Fibroblast of the aortic adventitia (primary cell): ENCODE measurements at regions not wholly inside any gene's neighbourhood (a gene's known extent, or its start where the extent isn't known, plus 50 kb on each side); places are given as distances from the start of the nearest gene placed in this dataset.
"Not testable (repeated sequence)": the region's sequence is repeated elsewhere in the genome, so short reads cannot be mapped to it uniquely, and the experiment has no call there.

ENCODE experiments used
- DNase-seq: peaks from one replicate; pipeline ENCODE4 v3.0.0-alpha.2; 2010; ENCODE audit warnings: low read depth
- H3K4me3 ChIP-seq: 2 replicates; pipeline ENCODE4 v1.5.1; 2011; ENCODE audit warnings: low read depth, mild to moderate bottlenecking, control low read depth, low read length, moderate library complexity
- TF ChIP-seq, protein P1 (sequence below): IDR thresholded peaks from 2 replicates; pipeline ENCODE4 v1.5.1; 2011; ENCODE audit warnings: mild to moderate bottlenecking, low read length, control low read depth, inconsistent platforms; ENCODE audit not compliant: insufficient read depth

DNA sequence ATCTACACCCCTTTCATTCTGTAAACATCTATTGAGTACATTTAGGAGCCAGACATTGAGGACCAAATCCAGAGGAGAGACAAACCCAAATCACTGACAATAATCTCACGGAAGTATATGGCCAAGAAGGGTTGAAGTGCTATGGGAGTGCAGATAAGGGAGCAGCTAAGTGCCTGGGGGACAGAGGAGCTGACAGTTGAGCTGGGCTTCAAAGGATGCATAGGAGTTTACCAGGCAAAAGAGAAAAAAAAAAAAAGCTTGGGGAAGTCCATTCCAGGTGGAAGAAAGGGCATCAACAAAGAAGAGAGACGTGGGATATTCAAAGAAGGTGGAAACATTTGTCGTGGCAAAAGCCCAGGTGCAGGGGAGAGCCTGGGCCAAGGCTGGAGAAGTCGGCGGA is 60.5 kb upstream of the NANOS1 start:
- H3K4me3 ChIP-seq, result no peak overlapping the region
- TF ChIP-seq, protein P1, sequence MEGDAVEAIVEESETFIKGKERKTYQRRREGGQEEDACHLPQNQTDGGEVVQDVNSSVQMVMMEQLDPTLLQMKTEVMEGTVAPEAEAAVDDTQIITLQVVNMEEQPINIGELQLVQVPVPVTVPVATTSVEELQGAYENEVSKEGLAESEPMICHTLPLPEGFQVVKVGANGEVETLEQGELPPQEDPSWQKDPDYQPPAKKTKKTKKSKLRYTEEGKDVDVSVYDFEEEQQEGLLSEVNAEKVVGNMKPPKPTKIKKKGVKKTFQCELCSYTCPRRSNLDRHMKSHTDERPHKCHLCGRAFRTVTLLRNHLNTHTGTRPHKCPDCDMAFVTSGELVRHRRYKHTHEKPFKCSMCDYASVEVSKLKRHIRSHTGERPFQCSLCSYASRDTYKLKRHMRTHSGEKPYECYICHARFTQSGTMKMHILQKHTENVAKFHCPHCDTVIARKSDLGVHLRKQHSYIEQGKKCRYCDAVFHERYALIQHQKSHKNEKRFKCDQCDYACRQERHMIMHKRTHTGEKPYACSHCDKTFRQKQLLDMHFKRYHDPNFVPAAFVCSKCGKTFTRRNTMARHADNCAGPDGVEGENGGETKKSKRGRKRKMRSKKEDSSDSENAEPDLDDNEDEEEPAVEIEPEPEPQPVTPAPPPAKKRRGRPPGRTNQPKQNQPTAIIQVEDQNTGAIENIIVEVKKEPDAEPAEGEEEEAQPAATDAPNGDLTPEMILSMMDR, result no peak
- no peak for DNase-seq

DNA sequence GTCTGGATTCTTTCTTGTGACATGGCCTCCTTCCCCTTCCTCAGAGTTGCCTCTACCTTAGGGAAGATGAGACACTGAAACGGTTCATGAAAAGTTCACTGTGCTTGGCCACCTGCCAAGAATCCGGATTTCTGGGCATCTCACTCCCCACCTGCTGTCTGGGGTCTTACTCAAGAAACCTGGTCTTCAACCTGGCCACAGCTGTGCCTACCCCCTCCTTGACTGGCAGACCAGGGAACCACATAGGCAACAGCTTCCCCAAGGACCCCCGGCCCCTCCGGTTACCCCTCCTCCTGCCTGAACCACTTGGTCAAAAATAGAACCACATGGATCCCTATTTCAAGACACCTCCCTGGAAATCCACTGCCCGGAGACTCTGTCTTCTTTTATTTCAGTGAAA is 58.7 kb upstream of the NANOS1 start:
- DNase-seq, result no peak
- H3K4me3 ChIP-seq, result no peak overlapping the region

DNA sequence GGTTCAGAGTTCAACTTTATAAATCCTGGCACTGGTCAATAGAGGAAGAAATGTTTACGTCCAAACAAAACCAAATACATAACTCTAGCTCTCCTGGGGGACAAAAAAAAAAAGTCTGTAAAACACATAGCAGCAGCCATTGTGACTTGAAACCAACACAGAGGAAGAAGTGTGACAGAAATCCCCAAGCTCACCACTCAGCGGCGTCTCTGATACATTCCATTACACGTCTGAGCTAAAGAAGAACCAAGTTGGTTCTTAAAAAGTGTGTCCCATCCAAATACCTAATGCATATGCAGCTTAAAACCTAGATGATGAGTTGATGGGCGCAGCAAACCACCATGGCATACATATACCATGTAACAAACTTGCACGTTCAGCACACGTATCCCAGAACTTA is 58.3 kb upstream of the NANOS1 start:
- H3K4me3 ChIP-seq, result no peak overlapping the region
- DNase-seq, result no peak
- TF ChIP-seq, protein P1, result peak; percentile 6

More for the DNA sequence above, 58.7 kb upstream of the NANOS1 start:
- TF ChIP-seq, protein P1, result no peak

DNA sequence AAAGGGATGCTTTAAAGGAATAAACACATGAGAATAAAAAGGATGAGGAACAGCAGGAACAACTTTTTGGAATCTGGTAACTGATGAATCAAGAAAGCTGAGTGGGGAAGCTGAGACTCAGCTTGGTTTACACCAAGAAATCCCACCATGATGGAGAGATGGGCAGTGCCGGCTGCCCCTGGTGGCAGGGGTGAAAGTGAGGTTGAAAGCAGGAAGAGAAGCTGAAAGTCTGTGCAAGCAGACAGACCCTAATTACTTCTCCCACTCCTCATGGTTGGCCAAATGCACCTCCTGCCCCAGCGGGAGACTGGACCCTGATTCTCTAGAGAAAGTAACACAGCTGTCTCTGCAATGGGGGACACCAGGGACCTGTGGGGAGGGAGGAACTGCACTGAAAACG is 57.6 kb upstream of the NANOS1 start:
- no peak overlapping the region for H3K4me3 ChIP-seq
- DNase-seq, result no peak
- TF ChIP-seq, protein P1, result no peak

DNA sequence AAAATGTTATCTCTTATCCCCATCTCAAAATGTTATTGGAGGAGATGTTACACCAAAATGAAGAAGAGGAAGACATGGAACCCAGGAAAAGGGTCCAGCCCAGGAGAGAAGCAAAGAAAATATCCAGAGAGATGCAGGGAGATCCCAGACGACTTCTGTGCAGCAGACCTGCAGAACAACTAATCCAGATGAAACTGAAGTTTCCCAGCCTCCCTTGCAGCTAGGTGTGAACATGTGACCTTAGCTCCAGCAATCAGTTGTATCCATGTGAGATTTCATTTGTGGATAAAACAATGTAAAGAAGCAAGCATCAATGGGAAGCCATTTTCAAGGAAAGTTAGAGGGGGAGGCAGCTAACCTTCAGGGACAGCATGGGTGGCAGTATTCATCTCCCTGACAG is 55.8 kb upstream of the NANOS1 start:
- TF ChIP-seq, protein P1, result no peak
- H3K4me3 ChIP-seq, result no peak overlapping the region
- no peak for DNase-seq

DNA sequence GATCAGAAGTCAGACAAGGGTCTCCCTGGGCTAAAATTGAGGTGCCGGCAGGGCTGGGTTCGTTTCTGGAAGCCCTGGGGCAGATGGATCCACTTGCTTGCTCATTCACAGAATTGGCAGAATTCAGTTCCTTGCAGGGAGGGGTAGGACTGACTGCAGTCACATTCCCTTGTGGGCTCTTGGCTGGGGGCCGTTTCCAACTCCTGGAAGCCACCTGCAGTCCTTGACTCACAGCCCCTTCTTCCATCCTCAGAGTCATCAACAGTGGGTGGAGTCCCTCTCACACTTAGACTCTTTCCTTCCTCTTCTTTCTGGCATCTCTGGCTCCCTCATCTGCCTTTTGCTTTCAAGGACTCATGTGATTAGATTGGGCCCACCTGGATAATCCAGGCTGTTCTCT is 54.6 kb upstream of the NANOS1 start:
- no peak for DNase-seq
- TF ChIP-seq, protein P1, result no peak
- H3K4me3 ChIP-seq, result no peak overlapping the region

DNA sequence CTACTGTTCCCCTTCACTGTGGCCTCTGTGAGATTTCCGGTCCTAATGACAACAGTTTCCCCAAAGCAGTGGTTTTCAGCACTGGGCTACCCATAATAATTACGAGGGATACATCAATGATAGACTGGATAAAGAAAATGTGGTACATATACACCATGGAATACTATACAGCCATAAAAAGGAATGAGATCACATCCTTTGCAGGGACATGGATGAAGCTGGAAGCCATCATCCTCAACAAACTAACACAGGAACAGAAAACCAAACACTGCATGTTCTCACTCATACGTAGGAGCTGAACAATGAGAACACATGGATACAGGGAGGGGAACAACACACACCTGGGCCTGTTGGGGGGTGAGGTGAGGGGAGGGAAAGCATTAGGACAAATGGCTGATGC is 53.3 kb upstream of the NANOS1 start:
- H3K4me3 ChIP-seq, DNase-seq: not testable (repeated sequence)
